Pons (tissue), 1 donor: ENCODE measurements at regions not wholly inside any gene's neighbourhood (a gene's known extent, or its start where the extent isn't known, plus 50 kb on each side); places are given as distances from the start of the nearest gene placed in this dataset.
"Not testable (repeated sequence)": the region's sequence is repeated elsewhere in the genome, so short reads cannot be mapped to it uniquely, and the experiment has no call there.

ENCODE experiments used
- DNase-seq: peaks from one replicate; pipeline ENCODE4 v3.0.0-alpha.2; 2016; ENCODE audit warnings: low spot score

GRCh38 chr12:83932011-83932410, 980.6 kb downstream of the SLC6A15 start:
- DNase-seq, result no peak

- DNase-seq, result no peak
These were observed 981.1 kb downstream of the SLC6A15 start for GRCh38 chr12:83931451-83931850.

GRCh38 chr12:83929792-83930191, 982.8 kb downstream of the SLC6A15 start:
- not testable (repeated sequence) for DNase-seq

- no peak for DNase-seq
These were observed 991.6 kb downstream of the SLC6A15 start for GRCh38 chr12:83920821-83921547.

- no peak for DNase-seq
These were observed 993.5 kb downstream of the SLC6A15 start for GRCh38 chr12:83919081-83919480.

- no peak for DNase-seq
These were observed 1008.4 kb downstream of the SLC6A15 start for GRCh38 chr12:83904175-83904574.

GRCh38 chr12:83896416-83896815, 1016.2 kb downstream of the SLC6A15 start:
- no peak for DNase-seq

- no peak for DNase-seq
These were observed 1019.5 kb downstream of the SLC6A15 start for GRCh38 chr12:83893101-83893500.

GRCh38 chr12:83889745-83890144, 1022.9 kb downstream of the SLC6A15 start:
- no peak for DNase-seq

- no peak for DNase-seq
These were observed 1026.1 kb downstream of the SLC6A15 start for GRCh38 chr12:83886479-83886878.

GRCh38 chr12:83870921-83871599, 1041.5 kb downstream of the SLC6A15 start:
- DNase-seq, result not testable (repeated sequence)

GRCh38 chr12:83866477-83866876, 1046.1 kb downstream of the SLC6A15 start:
- no peak for DNase-seq

- DNase-seq, result no peak
These were observed 1047.2 kb downstream of the SLC6A15 start for GRCh38 chr12:83865431-83865830.

GRCh38 chr12:83864054-83864453, 1048.5 kb downstream of the SLC6A15 start:
- no peak for DNase-seq

GRCh38 chr12:83859021-83859420, 1053.6 kb downstream of the SLC6A15 start:
- no peak for DNase-seq

GRCh38 chr12:83856803-83857202, 1055.8 kb downstream of the SLC6A15 start:
- DNase-seq, result no peak

- DNase-seq, result no peak
These were observed 1062.1 kb downstream of the SLC6A15 start for GRCh38 chr12:83850531-83850930.

- no peak for DNase-seq
These were observed 1063.9 kb downstream of the SLC6A15 start for GRCh38 chr12:83848702-83849101.

GRCh38 chr12:83843541-83843940, 1069.1 kb downstream of the SLC6A15 start:
- no peak for DNase-seq

GRCh38 chr12:83841620-83842019, 1071.0 kb downstream of the SLC6A15 start:
- no peak for DNase-seq

- DNase-seq, result peak; percentile 34
These were observed 1084.7 kb downstream of the SLC6A15 start for GRCh38 chr12:83827860-83828259.

GRCh38 chr12:83827193-83827592, 1085.4 kb downstream of the SLC6A15 start:
- no peak for DNase-seq

GRCh38 chr12:83826112-83826511, 1086.5 kb downstream of the SLC6A15 start:
- peak; percentile 37 for DNase-seq
